Ishikawa (cell line): ENCODE measurements at regions not wholly inside any gene's neighbourhood (a gene's known extent, or its start where the extent isn't known, plus 50 kb on each side); places are given as distances from the start of the nearest gene placed in this dataset.

Experiments
- CEBPB ChIP-seq: IDR thresholded peaks from 2 replicates; pipeline ENCODE4 v1.6.1; 2012
- CREB1 ChIP-seq: IDR thresholded peaks from 2 replicates; pipeline ENCODE4 v1.6.1; 2012; ENCODE audit warnings: low read depth
- EGR1 ChIP-seq: IDR thresholded peaks from 2 replicates; pipeline ENCODE4 v1.6.1; 2012
- EP300 ChIP-seq: IDR thresholded peaks from 2 replicates; pipeline ENCODE4 v1.6.1; 2012; ENCODE audit warnings: borderline replicate concordance
- FOXM1 ChIP-seq: IDR thresholded peaks from 2 replicates; pipeline ENCODE4 v1.6.1; 2012; ENCODE audit warnings: low read depth, borderline replicate concordance
- MAX ChIP-seq: IDR thresholded peaks from 2 replicates; pipeline ENCODE4 v1.6.1; 2012
- NFIC ChIP-seq: IDR thresholded peaks from 2 replicates; pipeline ENCODE4 v1.6.1; 2012
- RAD21 ChIP-seq: IDR thresholded peaks from 2 replicates; pipeline ENCODE4 v1.6.1; 2012; ENCODE audit warnings: low read depth
- REST ChIP-seq: IDR thresholded peaks from 2 replicates; pipeline ENCODE4 v1.6.1; 2012; ENCODE audit warnings: low read depth, mild to moderate bottlenecking
- TAF1 ChIP-seq: IDR thresholded peaks from 2 replicates; pipeline ENCODE4 v1.6.1; 2012; ENCODE audit warnings: low read depth, mild to moderate bottlenecking
- TCF12 ChIP-seq: IDR thresholded peaks from 2 replicates; pipeline ENCODE4 v1.6.1; 2012; ENCODE audit warnings: low read depth
- TEAD4 ChIP-seq: IDR thresholded peaks from 2 replicates; pipeline ENCODE4 v1.6.1; 2012
- YY1 ChIP-seq: IDR thresholded peaks from 2 replicates; pipeline ENCODE4 v1.6.1; 2012; ENCODE audit warnings: low read depth
- ZBTB7A ChIP-seq: IDR thresholded peaks from 2 replicates; pipeline ENCODE4 v1.6.1; 2012; ENCODE audit warnings: low read depth
- TF ChIP-seq, protein P1 (sequence below): IDR thresholded peaks from 2 replicates; pipeline ENCODE4 v1.6.1; 2012

DNA sequence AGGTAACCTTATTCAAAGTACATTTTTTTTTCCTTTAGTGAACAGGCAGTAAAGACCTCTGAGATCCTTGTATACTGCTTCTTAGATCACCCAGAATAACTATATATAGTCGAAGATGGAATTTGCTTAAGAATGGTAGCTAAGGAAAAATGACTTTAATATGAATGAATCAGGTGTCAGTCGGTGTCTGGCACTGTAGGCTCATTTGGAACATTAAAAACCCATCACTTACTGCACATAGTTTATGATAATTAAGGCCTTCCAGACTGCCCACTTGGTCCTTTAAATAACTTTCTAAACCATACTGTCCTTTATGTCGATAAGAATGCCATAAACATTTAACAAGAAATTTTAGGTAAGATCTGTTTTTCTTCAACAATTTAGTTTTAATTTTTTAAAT, 981.8 kb downstream of the ROBO2 start:
- TF ChIP-seq, protein P1, sequence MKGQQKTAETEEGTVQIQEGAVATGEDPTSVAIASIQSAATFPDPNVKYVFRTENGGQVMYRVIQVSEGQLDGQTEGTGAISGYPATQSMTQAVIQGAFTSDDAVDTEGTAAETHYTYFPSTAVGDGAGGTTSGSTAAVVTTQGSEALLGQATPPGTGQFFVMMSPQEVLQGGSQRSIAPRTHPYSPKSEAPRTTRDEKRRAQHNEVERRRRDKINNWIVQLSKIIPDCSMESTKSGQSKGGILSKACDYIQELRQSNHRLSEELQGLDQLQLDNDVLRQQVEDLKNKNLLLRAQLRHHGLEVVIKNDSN: no peak
- TF ChIP-seq CREB1 (no peak), CEBPB (no peak), TCF12 (no peak), REST (no peak), TEAD4 (no peak), FOXM1 (no peak), EGR1 (no peak), RAD21 (no peak), ZBTB7A (no peak), EP300 (no peak), TAF1 (no peak), MAX (no peak), NFIC (no peak)

DNA sequence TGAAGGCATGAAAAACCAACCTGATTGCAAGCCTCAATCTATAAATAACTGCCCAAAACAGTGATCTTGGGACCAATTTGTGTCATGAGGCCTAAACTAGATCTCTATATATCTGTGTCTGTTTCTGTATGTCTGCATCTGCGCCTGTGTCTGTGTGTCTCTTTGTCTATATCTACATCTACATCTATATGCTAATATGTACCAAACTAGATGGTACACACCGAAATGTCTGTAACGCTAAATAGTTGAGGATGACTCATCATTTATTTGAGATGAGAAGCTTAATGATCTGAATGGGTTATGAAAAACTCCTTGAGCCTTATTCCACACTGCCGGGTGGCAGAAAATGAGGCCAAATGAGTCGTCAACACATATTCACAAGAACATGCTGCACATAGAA, 982.3 kb downstream of the ROBO2 start:
- TF ChIP-seq YY1 (no peak), CEBPB (no peak), TEAD4 (no peak), EP300 (no peak), NFIC (no peak), FOXM1 (no peak), ZBTB7A (no peak), MAX (no peak), TCF12 (no peak), RAD21 (no peak), CREB1 (no peak), TAF1 (no peak), REST (no peak), EGR1 (no peak)
- TF ChIP-seq, protein P1: no peak

- no peak for TF ChIP-seq RAD21
- TF ChIP-seq TAF1: no peak
- TF ChIP-seq ZBTB7A: no peak
- TF ChIP-seq, protein P1: no peak
- no peak for TF ChIP-seq NFIC
- TF ChIP-seq MAX: no peak
- TF ChIP-seq YY1: no peak
- TF ChIP-seq CREB1: no peak
- TF ChIP-seq EGR1: no peak
- TF ChIP-seq CEBPB: no peak
- TF ChIP-seq EP300: no peak
- no peak for TF ChIP-seq TCF12
- TF ChIP-seq REST: no peak
These were observed 983.4 kb downstream of the ROBO2 start for GRCh38 chr3:78023257-78023656.

- TF ChIP-seq CEBPB (no peak), TCF12 (no peak), NFIC (no peak), EP300 (no peak), FOXM1 (no peak), YY1 (no peak), CREB1 (no peak), REST (no peak), RAD21 (no peak), MAX (no peak), EGR1 (no peak)
These were observed 986.0 kb downstream of the ROBO2 start for GRCh38 chr3:78025916-78026315.
